ENCODE measurements at regions not wholly inside any gene's neighbourhood (a gene's known extent, or its start where the extent isn't known, plus 50 kb on each side); places are given as distances from the start of the nearest gene placed in this dataset.

DNA sequence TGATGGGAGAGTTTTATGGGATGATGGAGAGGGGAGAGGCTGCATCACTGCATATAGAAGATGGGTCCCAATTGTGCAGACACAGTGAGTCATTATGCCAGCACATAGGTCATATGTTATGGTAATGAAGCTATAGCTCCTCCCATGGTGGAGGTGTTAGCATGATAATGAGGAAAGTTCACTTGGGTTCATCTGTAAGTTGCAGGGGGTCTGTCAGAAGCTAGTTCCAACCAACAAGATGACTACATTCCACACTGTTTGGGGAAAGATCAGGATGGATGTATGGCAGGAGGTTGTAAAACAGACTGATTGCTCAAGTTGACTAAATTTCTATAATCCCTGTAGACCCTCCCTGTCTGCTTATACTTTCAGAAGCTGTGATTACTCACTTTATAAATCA is 561.3 kb downstream of the C12orf50 start:
- intact Hi-C loops (cut with micrococcal nuclease): no loop called here
- Mint-ChIP-seq H3K4me3 (no peak overlapping the region), H3K9me3 (peaks cover 6% of the 10 kb centered on the region), H3K27me3 (no peaks in the 10 kb centered on the region), H3K4me1 (ENCODE audit: low read depth) (no peaks in the 10 kb centered on the region), H3K27ac (no peak overlapping the region), H3K36me3 (ENCODE audit: low read depth) (no peaks in the 10 kb centered on the region)
- ATAC-seq (no peak), DNase-seq (no peak)
- CTCF ChIA-PET: no interaction called here
- POLR2A ChIA-PET: no interaction called here
- TF ChIP-seq, protein P1, sequence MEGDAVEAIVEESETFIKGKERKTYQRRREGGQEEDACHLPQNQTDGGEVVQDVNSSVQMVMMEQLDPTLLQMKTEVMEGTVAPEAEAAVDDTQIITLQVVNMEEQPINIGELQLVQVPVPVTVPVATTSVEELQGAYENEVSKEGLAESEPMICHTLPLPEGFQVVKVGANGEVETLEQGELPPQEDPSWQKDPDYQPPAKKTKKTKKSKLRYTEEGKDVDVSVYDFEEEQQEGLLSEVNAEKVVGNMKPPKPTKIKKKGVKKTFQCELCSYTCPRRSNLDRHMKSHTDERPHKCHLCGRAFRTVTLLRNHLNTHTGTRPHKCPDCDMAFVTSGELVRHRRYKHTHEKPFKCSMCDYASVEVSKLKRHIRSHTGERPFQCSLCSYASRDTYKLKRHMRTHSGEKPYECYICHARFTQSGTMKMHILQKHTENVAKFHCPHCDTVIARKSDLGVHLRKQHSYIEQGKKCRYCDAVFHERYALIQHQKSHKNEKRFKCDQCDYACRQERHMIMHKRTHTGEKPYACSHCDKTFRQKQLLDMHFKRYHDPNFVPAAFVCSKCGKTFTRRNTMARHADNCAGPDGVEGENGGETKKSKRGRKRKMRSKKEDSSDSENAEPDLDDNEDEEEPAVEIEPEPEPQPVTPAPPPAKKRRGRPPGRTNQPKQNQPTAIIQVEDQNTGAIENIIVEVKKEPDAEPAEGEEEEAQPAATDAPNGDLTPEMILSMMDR (IDR thresholded peaks at IDR 0.05): no peak

DNA sequence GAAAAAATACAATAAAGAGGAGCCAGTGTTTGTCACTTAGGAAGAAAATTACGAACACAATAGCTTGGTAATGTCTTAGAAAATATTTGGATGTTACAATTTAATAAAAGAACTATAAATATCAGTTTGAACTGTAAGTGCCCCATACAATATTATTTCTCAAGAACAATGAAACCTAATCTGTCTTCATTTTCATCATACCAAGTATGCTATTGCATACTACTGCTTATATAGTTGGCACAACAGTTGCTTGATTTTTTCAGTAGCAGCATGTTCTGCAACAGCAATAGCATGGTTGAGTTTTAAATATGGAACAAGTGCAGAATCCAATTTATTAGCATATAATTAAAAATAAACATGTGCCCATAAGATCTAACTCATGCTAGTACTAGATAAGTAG is 564.6 kb downstream of the C12orf50 start:
- H3K36me3 Mint-ChIP-seq (ENCODE audit: low read depth): no peaks in the 10 kb centered on the region
- POLR2A ChIA-PET: no interaction called here
- ATAC-seq (no peak), DNase-seq (no peak)
- H3K27me3 Mint-ChIP-seq: no peaks in the 10 kb centered on the region
- H3K4me1 Mint-ChIP-seq (ENCODE audit: low read depth): no peaks in the 10 kb centered on the region
- intact Hi-C loops (cut with micrococcal nuclease): no loop called here
- H3K9me3 Mint-ChIP-seq: peaks cover 13% of the 10 kb centered on the region
- TF ChIP-seq, protein P1 (IDR thresholded peaks at IDR 0.05): no peak
- no peak overlapping the region for H3K27ac Mint-ChIP-seq
- CTCF ChIA-PET: no interaction called here
- no peak overlapping the region for H3K4me3 Mint-ChIP-seq

DNA sequence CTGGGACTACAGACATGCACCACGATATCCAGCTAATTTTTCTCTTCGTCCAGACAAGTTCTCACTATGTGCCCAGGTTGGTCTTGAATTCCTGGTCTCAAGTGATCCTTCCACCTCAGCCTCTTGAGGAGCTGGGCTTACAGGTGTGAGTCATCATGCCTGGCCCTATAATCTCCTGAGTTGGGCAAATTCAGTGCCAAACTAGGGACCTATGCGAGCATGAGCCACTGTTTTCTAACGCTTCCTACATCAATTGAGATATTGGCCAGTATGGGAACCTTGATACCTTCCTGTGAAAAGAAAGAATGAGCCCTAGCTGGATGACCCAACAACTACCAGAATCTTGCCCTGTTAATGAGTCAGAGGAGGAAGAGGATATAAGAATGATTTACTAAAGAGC is 585.2 kb downstream of the C12orf50 start:
- H3K27ac Mint-ChIP-seq: no peak overlapping the region
- ATAC-seq: no peak
- POLR2A ChIA-PET: no interaction called here

DNA sequence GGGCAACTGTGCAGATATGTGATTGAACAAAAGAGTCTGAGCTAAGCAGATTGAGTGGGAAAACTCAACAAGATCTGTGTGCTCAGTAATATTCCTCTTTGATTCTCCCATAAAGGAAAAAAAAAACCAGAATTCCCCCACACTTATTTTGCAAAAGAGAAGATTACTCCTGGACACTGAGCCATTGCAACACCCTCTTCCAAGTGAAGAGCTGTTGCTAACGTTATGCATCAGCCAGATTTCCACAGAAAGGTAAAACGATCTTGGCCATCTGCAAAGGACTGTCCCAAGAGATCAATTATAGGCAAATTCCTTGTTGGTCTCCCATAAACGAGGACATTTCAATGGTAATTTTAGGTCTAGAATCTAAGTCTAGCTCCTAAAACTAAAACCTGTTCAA is 587.7 kb downstream of the C12orf50 start:
- DNase-seq (no peak), ATAC-seq (no peak)
- no peaks in the 10 kb centered on the region for H3K4me1 Mint-ChIP-seq (ENCODE audit: low read depth)
- intact Hi-C loops (cut with micrococcal nuclease): no loop called here
- H3K36me3 Mint-ChIP-seq (ENCODE audit: low read depth): no peaks in the 10 kb centered on the region
- ChIA-PET POLR2A (interaction anchor here (1.4 kb wide), 1 partner anchor 18 kb away, joined by 3 read pairs; no protein-coding TSS in a partner anchor), CTCF (interaction anchor here (1.2 kb wide), 1 partner anchor 41 kb away, joined by 3 read pairs; no protein-coding TSS in a partner anchor)
- H3K9me3 Mint-ChIP-seq: peaks cover 4% of the 10 kb centered on the region
- no peak overlapping the region for H3K4me3 Mint-ChIP-seq
- H3K27ac Mint-ChIP-seq: no peak overlapping the region
- TF ChIP-seq, protein P1 (IDR thresholded peaks at IDR 0.05): no peak
- no peaks in the 10 kb centered on the region for H3K27me3 Mint-ChIP-seq

More for the DNA sequence above, 585.2 kb downstream of the C12orf50 start:
- Mint-ChIP-seq H3K4me1 (ENCODE audit: low read depth) (no peaks in the 10 kb centered on the region), H3K27me3 (no peaks in the 10 kb centered on the region), H3K4me3 (no peak overlapping the region), H3K36me3 (ENCODE audit: low read depth) (no peaks in the 10 kb centered on the region), H3K9me3 (peaks cover 4% of the 10 kb centered on the region)
- DNase-seq: no peak
- TF ChIP-seq, protein P1 (IDR thresholded peaks at IDR 0.05): no peak
- CTCF ChIA-PET: no interaction called here
- intact Hi-C loops (cut with micrococcal nuclease): no loop called here

DNA sequence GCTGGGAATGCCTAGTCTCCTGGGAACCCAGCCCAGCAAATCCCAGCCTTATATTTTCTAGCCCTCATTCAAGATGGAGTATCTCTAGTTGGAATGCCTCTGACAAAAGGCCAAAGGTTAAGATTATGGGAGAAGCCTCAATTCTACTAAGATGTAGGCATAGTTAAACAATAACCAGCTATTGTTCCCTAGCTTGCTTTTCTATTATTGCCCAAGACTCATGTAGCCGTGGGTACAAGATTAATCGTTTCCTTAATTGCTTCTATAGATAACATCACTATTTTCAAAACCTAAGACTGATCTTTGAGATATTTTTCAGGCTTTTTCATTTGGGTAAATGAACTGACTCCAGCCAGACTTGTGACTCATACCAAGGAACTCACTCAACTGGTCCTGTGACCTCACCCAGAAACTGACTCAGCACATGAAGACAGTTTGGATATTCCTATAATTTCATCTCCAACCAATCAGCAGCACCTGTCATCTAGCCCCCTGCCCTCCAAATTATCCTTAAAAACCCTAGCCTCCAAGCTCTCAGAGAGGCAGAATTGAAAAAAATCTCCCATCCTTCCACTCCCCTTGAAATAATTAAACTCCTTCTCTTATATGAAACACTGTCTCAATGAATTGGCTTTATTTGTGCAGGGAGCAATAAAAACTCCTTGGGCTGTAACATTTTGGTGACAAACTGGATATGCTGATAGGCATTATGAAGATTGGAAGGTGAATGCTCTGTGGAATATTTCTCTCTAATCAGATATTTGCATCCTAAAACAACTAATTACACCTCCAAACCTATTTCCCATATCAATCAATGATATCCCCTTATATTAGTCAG is 589.0 kb downstream of the C12orf50 start:
- Mint-ChIP-seq H3K27ac (no peak overlapping the region), H3K27me3 (no peaks in the 10 kb centered on the region), H3K36me3 (ENCODE audit: low read depth) (no peaks in the 10 kb centered on the region), H3K9me3 (peaks cover 4% of the 10 kb centered on the region), H3K4me3 (no peak overlapping the region), H3K4me1 (ENCODE audit: low read depth) (no peaks in the 10 kb centered on the region)
- ATAC-seq (no peak), DNase-seq (no peak)
- ChIA-PET CTCF (no interaction called here), POLR2A (no interaction called here)
- TF ChIP-seq, protein P1 (IDR thresholded peaks at IDR 0.05): no peak
- intact Hi-C loops (cut with micrococcal nuclease): no loop called here
